HG02571 (cell line): ENCODE measurements at regions not wholly inside any gene's neighbourhood (a gene's known extent, or its start where the extent isn't known, plus 50 kb on each side); places are given as distances from the start of the nearest gene placed in this dataset.

ENCODE experiments used
- ATAC-seq: cut with Tn5 transposase; IDR thresholded peaks from one replicate; pipeline ENCODE4 v1.9.1; 2021; ENCODE audit warnings: mild to moderate bottlenecking, moderate library complexity; ENCODE audit not compliant: unreplicated experiment

DNA sequence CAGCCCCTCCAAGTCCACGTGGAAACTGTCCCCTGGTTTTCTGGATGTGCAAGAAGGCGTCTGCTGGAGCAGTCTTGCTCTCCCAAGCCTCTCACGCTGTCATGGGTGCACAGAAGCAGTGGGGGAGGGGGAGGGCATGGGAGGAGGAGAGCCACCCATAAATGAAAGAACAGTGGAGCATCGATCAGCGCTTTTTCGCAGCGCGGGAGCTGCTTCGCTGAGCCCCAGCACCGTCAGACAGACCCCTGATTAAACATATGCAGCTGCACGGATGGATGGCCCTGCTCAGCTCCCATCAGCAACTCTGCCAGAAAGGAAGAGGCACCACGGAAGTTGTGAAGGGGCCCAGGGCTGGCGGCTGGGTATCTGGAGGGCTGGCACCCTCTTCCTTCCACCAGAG lies 264.9 kb downstream of the UQCRFS1 start:
- no peak for ATAC-seq

DNA sequence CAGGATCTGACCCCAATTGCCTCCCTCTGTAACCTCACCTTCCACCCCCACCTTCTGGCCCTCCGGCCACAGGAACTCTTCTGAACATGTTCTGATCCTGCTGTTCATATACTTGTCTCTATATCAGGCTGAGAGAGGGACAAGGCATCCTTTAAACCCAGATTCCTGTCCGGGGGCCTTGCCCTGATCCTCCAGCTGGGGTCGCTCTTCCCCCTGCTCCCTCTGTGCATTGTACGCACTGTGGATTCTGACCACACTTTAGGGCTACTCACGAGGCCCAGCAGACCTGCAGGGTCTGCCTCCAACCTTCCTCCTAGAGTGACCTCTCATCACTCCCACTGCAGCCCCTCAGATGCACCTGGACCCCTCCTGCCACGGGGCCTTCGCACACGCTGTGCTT lies 269.3 kb downstream of the UQCRFS1 start:
- ATAC-seq, result no peak

- no peak for ATAC-seq
Observed at GRCh38 chr19:28941833-28942232, 271.1 kb downstream of the UQCRFS1 start.

- no peak for ATAC-seq
Observed at GRCh38 chr19:28940751-28941500, 272.0 kb downstream of the UQCRFS1 start.

- ATAC-seq, result no peak
Observed at GRCh38 chr19:28939236-28939635, 273.7 kb downstream of the UQCRFS1 start.

GRCh38 chr19:28936001-28936400 lies 276.9 kb downstream of the UQCRFS1 start:
- ATAC-seq, result no peak

- ATAC-seq, result no peak
Observed at GRCh38 chr19:28934631-28935030, 278.3 kb downstream of the UQCRFS1 start.

DNA sequence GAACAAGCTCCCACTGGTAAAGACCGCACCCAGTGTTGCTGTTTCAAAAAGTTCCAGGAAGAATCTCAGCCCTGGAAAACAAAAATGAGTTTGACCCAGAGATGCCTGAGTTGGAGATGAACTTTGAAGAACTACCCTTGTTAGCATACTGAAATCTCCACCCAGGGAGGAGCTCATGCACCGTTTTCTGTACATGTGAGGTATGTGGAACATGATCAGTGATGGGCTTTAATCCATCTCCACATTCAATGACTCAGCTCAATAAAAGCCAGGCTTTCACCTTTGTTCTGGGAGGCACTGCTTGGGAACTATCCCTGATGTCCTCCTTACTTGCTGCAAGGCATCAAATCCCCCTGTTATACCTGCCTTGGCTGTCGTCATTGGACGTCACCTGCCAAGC lies 279.9 kb downstream of the UQCRFS1 start:
- ATAC-seq, result no peak

GRCh38 chr19:28932446-28932845 lies 280.5 kb downstream of the UQCRFS1 start:
- ATAC-seq, result no peak

DNA sequence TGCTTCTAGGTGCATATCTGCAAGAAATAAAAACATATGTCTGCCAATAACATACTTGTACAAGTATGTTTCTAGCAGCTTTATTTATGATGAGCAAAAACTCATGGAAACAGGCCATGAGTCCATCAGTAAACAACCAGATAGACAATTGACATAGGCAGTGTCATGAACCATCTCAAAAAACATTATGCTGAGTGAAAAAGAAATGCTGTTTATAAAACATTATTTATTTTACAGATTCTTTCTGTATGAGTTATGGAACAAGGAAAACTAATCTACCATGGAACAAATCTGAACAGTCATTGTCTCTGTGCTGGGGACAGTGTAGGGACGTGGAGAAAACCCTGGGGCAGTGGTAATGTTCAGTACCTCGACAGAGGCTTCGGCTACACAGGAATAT lies 283.9 kb downstream of the UQCRFS1 start:
- no peak for ATAC-seq

GRCh38 chr19:28927456-28927855 lies 285.5 kb downstream of the UQCRFS1 start:
- ATAC-seq, result no peak

DNA sequence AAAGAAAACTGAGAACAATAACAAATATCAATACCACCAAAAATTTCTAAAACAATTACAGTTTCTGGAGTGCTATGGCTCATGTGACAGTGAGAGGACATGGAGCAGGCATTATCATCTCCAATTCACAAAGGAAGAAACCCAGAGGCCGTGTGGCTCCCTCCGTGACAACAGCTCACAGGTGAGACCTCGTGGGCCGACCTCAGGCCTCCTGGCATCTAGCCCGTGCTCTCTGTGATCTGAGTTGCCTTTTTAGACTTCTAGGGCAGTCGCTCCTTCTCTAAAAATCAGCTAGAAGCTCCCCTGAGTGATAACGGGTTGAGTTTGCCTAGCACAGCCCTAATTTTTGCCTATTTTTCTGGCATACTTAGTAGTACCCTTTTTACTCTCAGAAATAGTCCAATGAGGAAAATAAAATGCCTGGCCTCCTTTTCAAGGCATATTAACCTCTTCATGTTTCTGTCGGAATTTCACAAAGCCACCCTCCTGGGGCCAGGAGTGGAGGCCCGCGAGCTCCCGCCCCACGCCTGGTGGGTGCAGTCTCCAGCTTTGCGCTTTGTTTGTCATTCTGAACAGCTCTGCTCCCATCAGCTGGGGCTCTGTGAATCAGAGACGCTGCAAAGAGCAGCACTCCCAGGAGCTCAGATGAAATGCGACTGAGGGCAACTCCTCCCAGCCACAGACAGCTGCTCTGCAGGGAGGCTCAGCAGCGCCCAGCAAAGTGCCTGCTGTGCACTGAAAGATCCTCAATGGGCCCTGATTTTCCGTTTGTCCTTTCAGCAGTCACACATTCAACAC lies 292.5 kb downstream of the UQCRFS1 start:
- no peak for ATAC-seq

GRCh38 chr19:28917621-28918020 lies 295.3 kb downstream of the UQCRFS1 start:
- no peak for ATAC-seq

DNA sequence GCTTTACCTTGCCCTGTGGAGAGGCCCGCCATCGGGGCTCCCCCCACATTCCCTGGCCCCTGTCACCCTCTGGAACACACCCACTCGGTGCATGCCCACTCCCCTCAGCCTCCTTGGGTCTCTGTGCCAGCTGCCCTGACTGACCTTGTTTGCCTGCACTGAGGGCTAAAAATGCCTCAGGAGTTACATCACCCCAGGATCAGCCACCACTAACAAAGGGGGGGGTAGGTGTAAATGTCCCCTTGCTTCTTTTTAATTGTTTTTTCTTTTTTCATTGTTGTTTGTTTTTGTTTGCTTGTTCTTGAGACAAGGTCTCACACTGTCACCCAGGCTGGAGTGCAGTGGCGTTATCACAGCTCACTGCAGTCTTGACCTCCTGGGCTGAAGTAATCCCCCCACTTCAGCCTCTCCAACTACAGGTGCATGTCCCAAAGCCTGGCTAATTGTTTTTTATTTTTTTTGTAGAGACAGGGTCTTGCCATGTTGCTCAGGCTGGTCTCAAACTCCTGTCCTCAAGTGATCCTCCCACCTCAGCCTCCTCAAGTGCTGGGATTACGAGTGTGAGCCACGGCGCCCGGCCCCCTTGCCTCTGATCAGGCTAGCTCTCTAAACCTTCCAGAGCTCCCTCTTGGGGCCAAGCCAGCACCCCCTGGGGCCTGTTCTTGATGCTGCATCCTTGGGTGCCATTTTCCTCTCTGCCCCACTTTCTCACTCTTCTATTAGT lies 297.1 kb downstream of the UQCRFS1 start:
- no peak for ATAC-seq

- ATAC-seq, result no peak
Observed at GRCh38 chr19:28915202-28915601, 297.7 kb downstream of the UQCRFS1 start.

DNA sequence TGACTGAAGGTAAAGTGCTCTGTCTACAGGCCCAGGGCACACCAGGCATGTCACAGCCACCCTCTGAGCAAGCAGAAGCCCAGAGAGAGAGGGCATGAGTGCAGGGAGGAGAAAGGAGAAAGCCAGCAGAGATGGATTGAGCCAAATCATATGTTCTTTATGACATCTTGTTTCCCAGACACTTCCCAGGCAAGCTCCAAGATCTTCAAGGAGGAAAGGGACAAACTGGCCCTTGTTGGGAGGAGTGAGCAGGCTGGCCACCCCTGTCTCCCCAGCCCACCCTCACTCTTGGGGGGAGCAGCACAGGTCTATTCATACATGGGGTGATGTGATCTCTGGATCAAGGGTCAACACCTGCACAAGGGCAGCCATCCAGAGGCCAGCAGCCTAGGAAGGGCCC lies 298.8 kb downstream of the UQCRFS1 start:
- ATAC-seq, result no peak

DNA sequence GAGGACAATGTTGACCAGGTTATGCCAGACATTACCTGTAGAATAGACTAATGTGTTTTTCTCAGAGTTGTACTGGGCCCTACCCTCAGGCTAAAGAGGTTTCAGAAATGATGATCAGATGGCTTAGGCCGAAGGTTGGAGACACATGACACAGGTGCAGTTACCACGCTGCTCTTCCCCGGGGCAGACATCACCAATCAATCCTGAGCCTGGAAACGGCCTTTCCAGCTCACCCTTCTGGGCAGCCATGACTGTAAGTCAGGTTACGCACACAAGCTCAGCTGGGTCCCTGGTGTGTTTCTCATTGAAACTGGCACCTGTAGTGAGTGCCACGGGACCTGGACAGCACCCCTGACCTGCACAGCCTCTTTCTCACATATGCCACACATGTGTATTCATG lies 299.3 kb downstream of the UQCRFS1 start:
- ATAC-seq, result no peak

- ATAC-seq, result no peak
Observed at GRCh38 chr19:28908941-28909340, 304.0 kb downstream of the UQCRFS1 start.

DNA sequence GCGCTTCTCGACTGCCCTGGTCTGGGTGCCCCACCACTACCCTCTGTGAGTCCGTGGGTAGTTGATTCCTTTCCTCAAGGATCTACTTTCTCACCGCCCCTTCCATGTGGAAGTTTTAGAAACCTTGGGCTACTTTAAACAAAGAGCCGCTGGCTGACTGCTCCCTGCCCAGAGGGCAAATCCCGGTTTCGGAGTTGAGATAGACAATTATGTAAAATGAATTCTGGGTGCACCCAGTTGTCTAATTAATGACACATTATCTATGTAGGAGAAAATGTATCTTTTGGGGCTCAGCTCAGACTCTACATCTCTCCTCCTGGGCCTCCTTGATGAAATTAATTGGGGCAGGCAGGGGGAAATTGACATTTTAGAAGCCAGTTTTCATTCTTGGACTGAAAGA lies 305.4 kb downstream of the UQCRFS1 start:
- no peak for ATAC-seq

- no peak for ATAC-seq
Observed at GRCh38 chr19:28905996-28906395, 307.0 kb downstream of the UQCRFS1 start.

GRCh38 chr19:28899703-28900102 lies 313.2 kb downstream of the UQCRFS1 start:
- no peak for ATAC-seq

GRCh38 chr19:28898249-28898648 lies 314.7 kb downstream of the UQCRFS1 start:
- no peak for ATAC-seq
